B cell (primary cell): ENCODE measurements at regions not wholly inside any gene's neighbourhood (a gene's known extent, or its start where the extent isn't known, plus 50 kb on each side); places are given as distances from the start of the nearest gene placed in this dataset.
A peak's percentile ranks its signal among the peaks of the same experiment; 100 is the strongest.

Experiments
- ATAC-seq: fragments of 200-7000 bp; cut with Tn5 transposase; one replicate; pipeline ENCODE4 v1.10.0; 2021; ENCODE audit warnings: low read depth, mild to moderate bottlenecking, moderate number of reproducible peaks, moderate library complexity
- CTCF ChIA-PET: fragments of 350-600 bp; sonication (Branson Sonifier 250); formaldehyde crosslinking; loops from one replicate; lab custom pipeline; 2021; ENCODE audit warnings: antibody characterized with exemption, inconsistent platforms; lab: Charles Lee
- POLR2A ChIA-PET: fragments of 350-600 bp; sonication (Branson Sonifier 250); formaldehyde crosslinking; loops from one replicate; lab custom pipeline; 2021; ENCODE audit warnings: antibody characterized with exemption; lab: Charles Lee
- DNase-seq: peaks from one replicate; pipeline ENCODE4 v3.0.0; 2013
- H2AFZ ChIP-seq: 2 replicates; pipeline ENCODE4 v1.6.1; 2012; ENCODE audit warnings: mild to moderate bottlenecking, low read depth, low read length; ENCODE audit not compliant: insufficient read depth, poor library complexity, severe bottlenecking
- H3K27ac ChIP-seq, 2 donors: 1 replicate in 1 of 2; 2 replicates in 1 of 2; pipeline ENCODE4 v1.5.1; 2012 to 2013; ENCODE audit warnings: low read length in 2 of 2, mild to moderate bottlenecking in 2 of 2, moderate library complexity in 1 of 2
- H3K27me3 ChIP-seq, 4 experiments: fragments of 200-600 bp in 1 of 4; sonication (generic) in 1 of 4; replicated peaks in 1 of 4; 1 replicate in 2 of 4; 2 replicates in 2 of 4; pipeline versions ENCODE4 v1.6.1 to v1.7.0; 2013 to 2016; ENCODE audit warnings: low read length in 3 of 4, mild to moderate bottlenecking in 2 of 4, mixed read lengths in 1 of 4, moderate library complexity in 1 of 4; ENCODE audit not compliant: insufficient read depth in 4 of 4, control insufficient read depth in 3 of 4; ENCODE audit errors: control extremely low read depth in 1 of 4
- H3K36me3 ChIP-seq, 2 experiments: replicated peaks in 1 of 2; 1 replicate in 1 of 2; 2 replicates in 1 of 2; pipeline versions ENCODE4 v1.6.1 to v1.7.1; 2013; ENCODE audit warnings: low read length in 1 of 2; ENCODE audit not compliant: insufficient read depth in 2 of 2, control insufficient read depth in 1 of 2; ENCODE audit errors: control extremely low read depth in 1 of 2, extremely low read depth in 1 of 2
- H3K4me1 ChIP-seq, 2 donors: fragments of 200-600 bp in 1 of 2; sonication (generic) in 1 of 2; 1 replicate in 1 of 2; 2 replicates in 1 of 2; pipeline versions ENCODE4 v1.5.1 to v1.6.1; 2013 to 2017; ENCODE audit warnings: low read length in 2 of 2; ENCODE audit not compliant: control insufficient read depth in 2 of 2, insufficient read depth in 2 of 2
- H3K4me2 ChIP-seq: replicated peaks from 2 replicates; pipeline ENCODE3; 2012; ENCODE audit warnings: mild to moderate bottlenecking, low read depth, low read length; ENCODE audit not compliant: poor library complexity, severe bottlenecking
- H3K4me3 ChIP-seq, 5 experiments: fragments of 200-600 bp in 1 of 5; sonication (generic) in 1 of 5; 1 replicate in 3 of 5; 2 replicates in 2 of 5; pipeline versions ENCODE4 v1.5.1 to v1.7.0; 2011 to 2016; ENCODE audit warnings: low read length in 4 of 5, mild to moderate bottlenecking in 4 of 5, low read depth in 2 of 5, control low read depth in 1 of 5, moderate library complexity in 1 of 5; ENCODE audit not compliant: insufficient read depth in 1 of 5; ENCODE audit errors: control extremely low read depth in 1 of 5, extremely low read depth in 1 of 5
- H3K79me2 ChIP-seq: fragments of 200-600 bp; sonication (generic); one replicate; pipeline ENCODE4 v1.6.0; 2016; ENCODE audit warnings: low read length; ENCODE audit not compliant: control insufficient read depth, insufficient read depth
- H3K9ac ChIP-seq: fragments of 200-600 bp; sonication (generic); 2 replicates; pipeline ENCODE4 v1.6.1; 2017; ENCODE audit warnings: mild to moderate bottlenecking, low read length, moderate library complexity
- H3K9me3 ChIP-seq, 3 donors: one replicate each; pipeline versions ENCODE4 v1.6.1 to v1.7.1; 2013; ENCODE audit warnings: low read length in 2 of 3; ENCODE audit not compliant: control insufficient read depth in 2 of 3, insufficient read depth in 1 of 3; ENCODE audit errors: control extremely low read depth in 1 of 3
- H4K20me1 ChIP-seq: 2 replicates; pipeline ENCODE4 v1.6.0; 2012; ENCODE audit warnings: mild to moderate bottlenecking, low read length; ENCODE audit not compliant: insufficient read depth, control insufficient read depth, poor library complexity, severe bottlenecking
- H3K27ac Mint-ChIP-seq: one replicate; pipeline ENCODE4 v1.8.0; 2021; ENCODE audit warnings: mixed read lengths
- H3K27me3 Mint-ChIP-seq: one replicate; pipeline ENCODE4 v1.8.0; 2021; ENCODE audit warnings: mixed read lengths
- H3K4me1 Mint-ChIP-seq: one replicate; pipeline ENCODE4 v1.8.0; 2021; ENCODE audit warnings: mixed read lengths
- H3K4me3 Mint-ChIP-seq: one replicate; pipeline ENCODE4 v1.8.0; 2021; ENCODE audit warnings: mixed read lengths
- H3K9me3 Mint-ChIP-seq: one replicate; pipeline ENCODE4 v1.8.0; 2022; ENCODE audit warnings: mixed read lengths; ENCODE audit not compliant: insufficient read depth
- EZH2 ChIP-seq: IDR thresholded peaks from 2 replicates; pipeline ENCODE4 v1.6.1; 2012; ENCODE audit warnings: borderline replicate concordance, low read depth, mild to moderate bottlenecking, moderate library complexity, low read length; ENCODE audit not compliant: insufficient read depth, poor library complexity, severe bottlenecking
- WGBS: methylation state at CpG from one replicate; pipeline ENCODE4 v1.1.5; 2013; ENCODE audit warnings: missing lambda C conversion rate; ENCODE audit not compliant: insufficient coverage; 5-methylcytosine and 5-hydroxymethylcytosine counted together
- intact Hi-C: fragments of 100-400 bp; cut with micrococcal nuclease; formaldehyde crosslinking; loops from one replicate; pipeline ENCODE4 v1.10.0; 2022
- TF ChIP-seq, protein P1 (sequence below): fragments of 200-600 bp; IDR thresholded peaks from one replicate; pipeline ENCODE4 v1.8.0; 2022; ENCODE audit warnings: antibody characterized with exemption, mild to moderate bottlenecking

DNA sequence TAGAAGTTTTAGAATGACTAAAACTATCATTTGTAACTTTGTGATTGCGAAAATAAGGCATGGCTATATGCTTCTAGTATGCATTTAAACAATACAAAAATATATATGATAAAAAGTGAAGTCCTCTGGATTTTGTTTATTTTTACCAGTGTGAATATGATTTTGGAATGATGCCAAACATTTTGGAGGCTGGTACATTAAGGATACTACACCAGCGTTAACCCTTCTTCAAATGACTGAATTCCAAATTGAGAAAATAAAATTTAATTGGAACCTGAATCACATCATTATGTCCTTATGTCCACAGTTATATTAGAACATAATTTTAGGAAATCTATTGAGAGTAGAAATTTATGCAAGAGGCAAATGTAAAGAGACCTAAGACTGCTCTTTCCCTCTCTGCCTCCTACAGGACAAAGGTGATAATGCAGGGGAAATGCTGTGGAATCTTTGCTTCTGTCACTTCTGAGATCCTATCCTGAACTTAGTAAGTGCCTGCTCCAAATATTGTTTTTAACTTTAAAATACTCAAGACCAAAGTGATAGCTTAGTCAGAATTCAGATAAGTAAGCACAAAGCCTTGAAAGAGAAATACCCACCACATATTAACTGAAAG is 121.1 kb upstream of the NANOGP8 start:
- no peak for DNase-seq
- ChIA-PET CTCF (no interaction called here), POLR2A (no interaction called here)
- intact Hi-C loops: no loop called here
- Histone ChIP-seq H3K4me2 (no peak overlapping the region), H3K4me3 (no peak overlapping the region), H3K36me3 (no peaks in the 10 kb centered on the region), H4K20me1 (no peaks in the 10 kb centered on the region), H2AFZ (no peak overlapping the region), H3K79me2 (no peaks in the 10 kb centered on the region), H3K27me3 (no peaks in the 10 kb centered on the region), H3K9ac (no peak overlapping the region), H3K27ac (no peak overlapping the region), H3K4me1 (no peaks in the 10 kb centered on the region), H3K9me3 (peaks cover 0 to 2% (median 0%) of the 10 kb centered on the region in 3 donors)
- no peak overlapping the region for H3K4me3 Mint-ChIP-seq
- ATAC-seq: no peak
- no peaks in the 10 kb centered on the region for H3K9me3 Mint-ChIP-seq
- no peaks in the 10 kb centered on the region for H3K4me1 Mint-ChIP-seq
- no CpG with 5 or more reads among the region's 2 CpGs for WGBS
- TF ChIP-seq, protein P1, sequence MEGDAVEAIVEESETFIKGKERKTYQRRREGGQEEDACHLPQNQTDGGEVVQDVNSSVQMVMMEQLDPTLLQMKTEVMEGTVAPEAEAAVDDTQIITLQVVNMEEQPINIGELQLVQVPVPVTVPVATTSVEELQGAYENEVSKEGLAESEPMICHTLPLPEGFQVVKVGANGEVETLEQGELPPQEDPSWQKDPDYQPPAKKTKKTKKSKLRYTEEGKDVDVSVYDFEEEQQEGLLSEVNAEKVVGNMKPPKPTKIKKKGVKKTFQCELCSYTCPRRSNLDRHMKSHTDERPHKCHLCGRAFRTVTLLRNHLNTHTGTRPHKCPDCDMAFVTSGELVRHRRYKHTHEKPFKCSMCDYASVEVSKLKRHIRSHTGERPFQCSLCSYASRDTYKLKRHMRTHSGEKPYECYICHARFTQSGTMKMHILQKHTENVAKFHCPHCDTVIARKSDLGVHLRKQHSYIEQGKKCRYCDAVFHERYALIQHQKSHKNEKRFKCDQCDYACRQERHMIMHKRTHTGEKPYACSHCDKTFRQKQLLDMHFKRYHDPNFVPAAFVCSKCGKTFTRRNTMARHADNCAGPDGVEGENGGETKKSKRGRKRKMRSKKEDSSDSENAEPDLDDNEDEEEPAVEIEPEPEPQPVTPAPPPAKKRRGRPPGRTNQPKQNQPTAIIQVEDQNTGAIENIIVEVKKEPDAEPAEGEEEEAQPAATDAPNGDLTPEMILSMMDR: peak; percentile 14
- no peak for TF ChIP-seq EZH2
- H3K27me3 Mint-ChIP-seq: no peaks in the 10 kb centered on the region
- no peak overlapping the region for H3K27ac Mint-ChIP-seq

DNA sequence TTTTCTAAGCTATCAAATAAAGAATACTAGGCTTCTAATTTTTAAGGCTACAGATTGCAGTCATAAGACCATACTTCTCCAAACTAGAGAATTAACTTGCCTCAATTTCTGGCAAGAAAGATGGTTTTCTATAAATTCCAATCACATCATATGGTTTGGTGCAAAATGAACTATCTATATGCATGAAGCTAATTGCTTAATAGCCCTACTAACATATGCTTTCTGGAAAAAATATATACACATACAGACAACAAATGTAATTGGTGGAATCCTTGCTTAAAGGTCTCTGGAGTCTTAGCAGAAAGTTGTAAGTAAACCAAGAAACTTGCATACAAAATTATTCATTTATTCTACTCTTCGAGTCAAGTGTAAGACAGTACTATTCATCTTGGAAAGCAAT is 113.1 kb upstream of the NANOGP8 start:
- no peaks in the 10 kb centered on the region for H3K9me3 Mint-ChIP-seq
- intact Hi-C loops: no loop called here
- no peaks in the 10 kb centered on the region for H3K27me3 ChIP-seq
- H3K4me3 Mint-ChIP-seq: no peak overlapping the region
- POLR2A ChIA-PET: no interaction called here
- H3K4me1 ChIP-seq: no peaks in the 10 kb centered on the region
- DNase-seq: no peak
- H3K36me3 ChIP-seq: no peaks in the 10 kb centered on the region
- H3K9ac ChIP-seq: no peak overlapping the region
- CTCF ChIA-PET: no interaction called here
- no peak overlapping the region for H3K27ac Mint-ChIP-seq
- H3K27me3 Mint-ChIP-seq: no peaks in the 10 kb centered on the region
- TF ChIP-seq EZH2: no peak
- TF ChIP-seq, protein P1: no peak
- no peaks in the 10 kb centered on the region for H3K79me2 ChIP-seq
- H3K9me3 ChIP-seq: no peaks in the 10 kb centered on the region
- no peak overlapping the region for H2AFZ ChIP-seq
- no peak overlapping the region for H3K4me2 ChIP-seq
- ATAC-seq: no peak
- no peak overlapping the region for H3K27ac ChIP-seq
- no peaks in the 10 kb centered on the region for H4K20me1 ChIP-seq
- no peaks in the 10 kb centered on the region for H3K4me1 Mint-ChIP-seq
- no peak overlapping the region for H3K4me3 ChIP-seq
- no CpG with 5 or more reads among the region's 1 CpG for WGBS
